HEK293T (cell line): ENCODE measurements at regions not wholly inside any gene's neighbourhood (a gene's known extent, or its start where the extent isn't known, plus 50 kb on each side); places are given as distances from the start of the nearest gene placed in this dataset.

Source experiments
- CTCF ChIA-PET: fragments of 350-600 bp; formaldehyde crosslinking; extraction: SDS; loops from one replicate; lab custom pipeline; 2021; ENCODE audit warnings: antibody characterized with exemption, inconsistent platforms; lab: Yijun Ruan, JAX
- POLR2A ChIA-PET: fragments of 350-600 bp; formaldehyde crosslinking; extraction: SDS; loops from one replicate; lab custom pipeline; 2020; ENCODE audit warnings: antibody characterized with exemption, inconsistent platforms; lab: Yijun Ruan, JAX
- DNase-seq: peaks from one replicate; pipeline ENCODE4 v3.0.0; 2012; ENCODE audit warnings: mixed read lengths; ENCODE audit errors: extremely low spot score
- ARNT ChIP-seq: fragments of 450-650 bp; IDR thresholded peaks from 2 replicates; pipeline ENCODE4 v1.6.1; 2017; ENCODE audit warnings: mild to moderate bottlenecking
- BHLHE40 ChIP-seq: fragments of 450-650 bp; IDR thresholded peaks from 2 replicates; pipeline ENCODE4 v1.6.1; 2016; ENCODE audit warnings: mild to moderate bottlenecking, moderate library complexity, borderline replicate concordance
- CTBP1 ChIP-seq: fragments of 450-650 bp; IDR thresholded peaks from 2 replicates; pipeline ENCODE4 v1.6.1; 2016; ENCODE audit warnings: borderline replicate concordance
- ELF4 ChIP-seq: fragments of 450-650 bp; IDR thresholded peaks from 2 replicates; pipeline ENCODE4 v1.6.1; 2017; ENCODE audit warnings: antibody characterized with exemption
- FOXA1 ChIP-seq: fragments of 450-650 bp; IDR thresholded peaks from 2 replicates; pipeline ENCODE4 v1.6.1; 2016; ENCODE audit warnings: mild to moderate bottlenecking
- FOXK2 ChIP-seq: fragments of 450-650 bp; IDR thresholded peaks from 2 replicates; pipeline ENCODE4 v1.6.1; 2016; ENCODE audit warnings: mild to moderate bottlenecking
- FOXM1 ChIP-seq: fragments of 450-650 bp; IDR thresholded peaks from 2 replicates; pipeline ENCODE4 v1.6.1; 2017; ENCODE audit warnings: mild to moderate bottlenecking, borderline replicate concordance
- HDGF ChIP-seq: fragments of 450-650 bp; IDR thresholded peaks from 2 replicates; pipeline ENCODE4 v1.6.1; 2017; ENCODE audit warnings: antibody characterized with exemption, borderline replicate concordance
- L3MBTL2 ChIP-seq: fragments of 450-650 bp; conservative IDR thresholded peaks from 2 replicates; pipeline ENCODE4 v1.6.1; 2016; ENCODE audit warnings: mild to moderate bottlenecking
- LEF1 ChIP-seq: fragments of 450-650 bp; IDR thresholded peaks from 2 replicates; pipeline ENCODE4 v1.6.1; 2017; ENCODE audit warnings: mild to moderate bottlenecking, borderline replicate concordance
- NFRKB ChIP-seq: fragments of 450-650 bp; IDR thresholded peaks from 2 replicates; pipeline ENCODE4 v1.6.1; 2016; ENCODE audit warnings: mild to moderate bottlenecking, moderate library complexity
- SP1 ChIP-seq: fragments of 450-650 bp; IDR thresholded peaks from 2 replicates; pipeline ENCODE4 v1.6.1; 2017
- SUZ12 ChIP-seq: fragments of 450-650 bp; IDR thresholded peaks from 2 replicates; pipeline ENCODE4 v1.6.1; 2016; ENCODE audit warnings: mild to moderate bottlenecking
- TARDBP ChIP-seq: fragments of 450-650 bp; IDR thresholded peaks from 2 replicates; pipeline ENCODE4 v1.6.1; 2016
- ZNF384 ChIP-seq: fragments of 450-650 bp; IDR thresholded peaks from 2 replicates; pipeline ENCODE4 v1.6.1; 2016
- TF ChIP-seq, protein P1 (sequence below): fragments of 450-650 bp; IDR thresholded peaks from 2 replicates; pipeline ENCODE4 v1.6.1; 2016

DNA sequence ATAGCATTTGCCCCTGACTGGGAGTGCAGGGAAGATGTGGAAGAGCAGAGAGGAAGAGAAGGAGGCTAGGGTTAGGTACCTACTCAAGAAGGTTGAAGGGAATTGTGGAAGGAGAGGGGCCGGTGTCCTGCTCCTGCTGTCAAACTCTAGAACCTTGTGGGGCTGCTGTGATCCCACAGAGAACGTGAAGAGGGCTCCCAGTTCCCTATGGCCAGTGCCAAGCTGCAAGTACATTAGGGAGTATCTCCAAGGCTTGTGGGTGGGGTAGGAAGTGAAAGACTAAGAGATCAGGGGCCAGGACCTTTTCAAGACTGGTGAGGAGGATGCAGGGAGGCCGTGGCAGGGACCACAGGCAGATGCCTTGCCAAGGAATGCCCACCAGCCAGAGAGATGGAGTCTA, 263.4 kb downstream of the CDH26 start:
- CTCF ChIA-PET = interaction anchor here (2.2 kb wide), 1 partner anchor 11 kb away, joined by 6 read pairs; no protein-coding TSS in a partner anchor
- no peak for DNase-seq
- POLR2A ChIA-PET = no interaction called here
- no peak for TF ChIP-seq CTBP1
- no peak for TF ChIP-seq BHLHE40
- no peak for TF ChIP-seq LEF1
- no peak for TF ChIP-seq HDGF
- no peak for TF ChIP-seq FOXM1
- no peak for TF ChIP-seq FOXK2
- no peak for TF ChIP-seq SUZ12
- no peak for TF ChIP-seq TARDBP
- no peak for TF ChIP-seq L3MBTL2
- TF ChIP-seq NFRKB = no peak
- no peak for TF ChIP-seq ZNF384
- no peak for TF ChIP-seq SP1
- no peak for TF ChIP-seq FOXA1
- no peak for TF ChIP-seq ELF4

DNA sequence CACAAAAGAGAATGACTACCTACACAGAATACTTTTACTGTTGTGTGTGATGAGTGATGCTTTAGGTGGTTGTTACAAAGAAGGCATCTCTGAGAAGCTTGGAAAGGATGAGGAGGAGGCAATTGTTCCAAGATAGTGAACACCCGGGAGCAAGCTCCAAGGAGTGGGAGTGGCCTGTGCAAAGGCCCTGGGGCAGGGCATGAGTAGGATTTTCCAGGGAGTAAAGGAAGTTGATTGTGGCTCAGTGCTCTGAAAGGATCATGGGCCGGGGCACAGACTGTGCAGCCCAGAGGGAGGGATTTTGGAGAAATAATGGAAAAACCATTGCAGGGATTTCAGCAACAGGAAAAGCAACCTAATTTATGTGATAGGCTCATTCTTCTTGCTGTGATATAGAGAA, 264.3 kb downstream of the CDH26 start:
- no peak for DNase-seq
- TF ChIP-seq HDGF (no peak), FOXA1 (no peak), SP1 (no peak), ARNT (no peak)
- TF ChIP-seq, protein P1, sequence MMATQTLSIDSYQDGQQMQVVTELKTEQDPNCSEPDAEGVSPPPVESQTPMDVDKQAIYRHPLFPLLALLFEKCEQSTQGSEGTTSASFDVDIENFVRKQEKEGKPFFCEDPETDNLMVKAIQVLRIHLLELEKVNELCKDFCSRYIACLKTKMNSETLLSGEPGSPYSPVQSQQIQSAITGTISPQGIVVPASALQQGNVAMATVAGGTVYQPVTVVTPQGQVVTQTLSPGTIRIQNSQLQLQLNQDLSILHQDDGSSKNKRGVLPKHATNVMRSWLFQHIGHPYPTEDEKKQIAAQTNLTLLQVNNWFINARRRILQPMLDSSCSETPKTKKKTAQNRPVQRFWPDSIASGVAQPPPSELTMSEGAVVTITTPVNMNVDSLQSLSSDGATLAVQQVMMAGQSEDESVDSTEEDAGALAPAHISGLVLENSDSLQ = no peak
- ChIA-PET POLR2A (no interaction called here), CTCF (interaction anchor here (2.2 kb wide), 1 partner anchor 12 kb away, joined by 6 read pairs; no protein-coding TSS in a partner anchor)

DNA sequence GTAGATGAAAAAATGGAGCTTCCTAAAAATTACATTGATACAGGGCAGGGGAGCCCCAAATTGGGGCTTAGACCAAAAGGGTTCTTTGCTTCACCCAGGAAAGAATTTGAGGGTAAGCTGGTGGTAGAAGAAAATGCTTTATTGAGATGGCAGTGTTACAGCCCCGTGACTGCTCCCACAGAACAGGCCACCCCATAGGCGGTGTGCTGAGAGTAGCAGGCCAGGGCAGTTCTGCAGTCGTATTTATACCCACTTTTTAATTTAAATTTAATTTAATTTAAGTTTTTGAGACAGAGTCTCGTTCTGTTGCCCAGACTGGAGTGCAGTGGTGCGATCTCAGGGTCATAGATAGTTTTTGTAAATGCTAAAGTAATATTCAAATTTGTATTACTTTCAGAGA, 265.0 kb downstream of the CDH26 start:
- TF ChIP-seq FOXK2 (no peak), BHLHE40 (no peak), SP1 (no peak), FOXA1 (no peak)
- ChIA-PET POLR2A (no interaction called here), CTCF (interaction anchor here (2.2 kb wide), 1 partner anchor 12 kb away, joined by 6 read pairs; no protein-coding TSS in a partner anchor)
- DNase-seq = no peak

GRCh38 chr20:60224914-60225313, 266.7 kb downstream of the CDH26 start:
- TF ChIP-seq SP1 = no peak
- TF ChIP-seq FOXA1 = no peak
- TF ChIP-seq TARDBP = no peak
- TF ChIP-seq ELF4 = no peak
- no peak for TF ChIP-seq SUZ12
- TF ChIP-seq CTBP1 = no peak
- no peak for TF ChIP-seq HDGF
- TF ChIP-seq, protein P1 = no peak
- no peak for TF ChIP-seq LEF1
- TF ChIP-seq ARNT = no peak
- TF ChIP-seq L3MBTL2 = no peak
- TF ChIP-seq BHLHE40 = no peak
- TF ChIP-seq FOXM1 = no peak
- no peak for TF ChIP-seq NFRKB
- TF ChIP-seq ZNF384 = no peak
- TF ChIP-seq FOXK2 = no peak
- peak; percentile 50 for DNase-seq
- CTCF ChIA-PET = no interaction called here
- POLR2A ChIA-PET = no interaction called here

GRCh38 chr20:60228255-60228654, 270.0 kb downstream of the CDH26 start:
- DNase-seq = no peak
- ChIA-PET CTCF (no interaction called here), POLR2A (no interaction called here)
- TF ChIP-seq SUZ12 (no peak), ZNF384 (no peak), TARDBP (no peak), CTBP1 (no peak), NFRKB (no peak), ELF4 (no peak), ARNT (no peak), FOXK2 (no peak), FOXM1 (no peak), BHLHE40 (no peak)
- TF ChIP-seq, protein P1 = no peak

DNA sequence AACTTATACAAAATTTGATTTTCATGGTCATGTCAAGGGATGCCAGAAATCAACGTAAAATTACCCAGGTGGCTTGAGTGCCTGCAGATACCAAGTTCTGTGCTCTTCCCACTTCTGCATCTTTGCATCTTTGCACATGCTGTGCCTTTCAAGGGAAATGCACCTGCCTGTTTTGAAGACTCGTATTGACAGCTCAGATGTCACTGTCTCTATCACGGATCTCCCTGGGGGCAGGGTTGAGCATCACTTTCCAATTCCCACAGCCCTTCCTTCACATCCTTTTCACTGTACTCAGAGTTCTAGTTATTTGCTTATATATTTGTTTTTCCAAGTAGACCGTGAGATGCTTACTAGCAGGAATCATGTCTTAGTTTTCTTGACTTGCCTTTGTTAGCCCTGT, 274.2 kb downstream of the CDH26 start:
- POLR2A ChIA-PET = no interaction called here

More for the DNA sequence above, 274.2 kb downstream of the CDH26 start:
- DNase-seq = no peak
- CTCF ChIA-PET = interaction anchor here (1.6 kb wide), 1 partner anchor 21 kb away, joined by 5 read pairs; no protein-coding TSS in a partner anchor
- TF ChIP-seq ELF4 (no peak), SP1 (no peak), L3MBTL2 (no peak), NFRKB (no peak), BHLHE40 (no peak), HDGF (no peak), ZNF384 (no peak), FOXM1 (no peak), FOXK2 (no peak), FOXA1 (no peak), TARDBP (no peak), LEF1 (no peak), ARNT (no peak), CTBP1 (no peak), SUZ12 (no peak)
- TF ChIP-seq, protein P1 = no peak
